ENCODE measurements at regions not wholly inside any gene's neighbourhood (a gene's known extent, or its start where the extent isn't known, plus 50 kb on each side); places are given as distances from the start of the nearest gene placed in this dataset.

DNA sequence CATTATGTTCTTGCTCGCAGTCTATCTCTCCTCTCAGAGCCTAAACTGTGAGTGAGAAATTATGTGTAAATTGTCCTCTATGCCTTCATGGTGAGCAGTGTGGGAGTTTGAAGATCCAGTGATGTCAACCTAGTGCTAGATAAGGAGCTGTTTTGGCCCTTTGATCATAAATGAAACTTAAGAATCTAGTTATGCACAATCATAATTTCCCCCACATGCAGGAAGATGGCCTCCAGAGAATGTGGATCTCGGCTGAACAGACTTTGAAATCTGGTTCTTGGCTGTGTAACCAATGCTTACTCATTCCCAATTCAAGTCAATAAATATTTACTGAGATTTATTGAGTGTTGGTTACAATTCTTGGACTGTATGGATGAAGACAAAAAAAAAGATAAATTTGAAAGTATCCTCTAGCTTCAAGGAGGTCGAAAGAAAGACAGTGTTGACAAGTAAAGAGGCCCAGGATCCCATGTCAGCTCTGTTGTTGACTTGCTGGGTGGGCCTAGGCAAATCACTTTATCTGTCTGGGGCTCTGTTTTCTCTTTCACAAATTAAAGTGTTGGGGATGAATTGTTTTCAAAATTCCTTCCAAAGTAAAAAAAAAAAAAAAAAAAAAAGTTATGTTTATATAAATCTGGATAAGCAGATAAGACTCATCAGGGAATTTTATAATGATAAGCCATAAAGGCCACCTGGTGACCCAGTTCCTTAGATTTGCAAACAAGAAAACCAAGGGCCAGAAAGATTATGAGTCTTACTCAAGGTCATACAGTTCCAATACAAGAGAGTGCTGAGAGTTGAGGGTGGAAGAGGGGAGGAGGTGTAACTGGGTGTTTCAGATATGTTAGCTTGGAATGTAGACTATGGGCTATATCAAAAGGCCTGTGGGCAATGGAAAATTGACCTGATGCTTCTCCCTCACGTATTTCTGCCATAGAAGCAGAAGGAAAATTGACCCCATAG lies 969.9 kb downstream of the KCNMA1 start:
- DNase-seq (ENCODE audit: low read depth in 4 of 4, low spot score in 3 of 4), result no peak

DNA sequence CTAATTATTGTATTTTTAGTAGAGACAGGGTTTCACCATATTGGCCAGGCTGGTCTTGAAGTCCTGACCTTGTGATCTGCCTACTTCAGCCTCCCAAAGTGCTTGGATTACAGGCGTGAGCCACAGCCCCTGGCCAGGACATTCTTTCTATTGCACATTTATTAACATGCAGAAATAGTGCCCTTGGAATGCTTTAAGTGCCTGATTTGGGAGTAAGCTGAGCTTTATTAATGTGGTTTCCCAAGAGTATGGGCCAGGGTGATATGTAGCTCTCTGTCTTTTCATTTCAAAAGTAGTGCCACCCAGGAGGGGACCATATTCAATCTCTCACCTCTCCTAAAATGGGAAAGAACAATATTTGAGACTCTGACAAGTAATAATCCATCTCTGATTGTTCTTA lies 970.7 kb downstream of the KCNMA1 start:
- DNase-seq (ENCODE audit: low read depth in 4 of 4, low spot score in 3 of 4), result no peak

DNA sequence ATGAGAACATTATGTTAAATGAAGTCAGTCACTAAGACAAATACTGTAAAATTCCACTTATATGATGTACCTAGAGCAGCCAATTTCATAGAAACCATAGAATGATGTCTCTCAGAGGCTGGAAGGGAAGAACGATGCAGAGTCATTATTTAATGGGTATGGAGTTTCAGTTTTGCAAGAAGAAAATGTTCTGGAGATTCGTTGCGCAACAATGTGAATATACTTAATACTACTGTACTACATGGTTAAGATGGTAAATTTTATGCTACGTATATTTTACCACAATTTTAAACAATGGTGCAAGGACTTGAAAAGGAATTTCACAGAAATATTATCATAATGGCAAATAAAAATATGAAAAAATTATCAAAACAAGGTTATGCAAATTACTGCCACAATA lies 972.6 kb downstream of the KCNMA1 start:
- DNase-seq (ENCODE audit: low read depth in 4 of 4, low spot score in 3 of 4), result no peak

DNA sequence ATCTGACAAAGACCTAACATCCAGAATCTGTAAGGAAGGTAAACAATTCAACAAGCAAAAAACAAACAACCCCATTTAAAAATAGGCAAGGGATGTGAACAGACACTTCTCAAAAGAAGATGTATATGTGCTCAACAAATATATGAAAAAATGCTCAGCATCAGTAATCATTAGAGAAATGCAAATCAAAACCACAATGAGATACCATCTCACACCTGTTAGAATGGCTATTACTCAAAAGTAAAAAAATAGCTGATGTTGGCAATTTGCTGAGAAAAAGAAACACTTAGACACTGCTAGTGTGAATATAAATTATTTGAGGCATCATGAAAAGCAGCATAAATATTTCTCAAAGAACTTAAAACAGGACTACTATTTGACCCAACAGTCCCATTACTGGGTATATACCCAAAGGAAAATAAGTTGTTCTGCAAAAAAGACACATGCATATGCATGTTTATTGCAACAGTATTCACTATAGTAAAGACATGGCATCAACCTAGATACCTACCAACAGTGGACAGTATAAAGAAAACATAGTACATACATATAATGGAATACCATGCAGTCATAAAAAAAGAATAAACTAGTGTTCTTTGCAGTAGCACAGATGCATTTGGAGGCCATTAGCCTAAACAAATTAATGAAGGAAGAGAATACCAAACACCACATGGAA lies 980.1 kb downstream of the KCNMA1 start:
- DNase-seq (ENCODE audit: low read depth in 4 of 4, low spot score in 3 of 4), result no peak

DNA sequence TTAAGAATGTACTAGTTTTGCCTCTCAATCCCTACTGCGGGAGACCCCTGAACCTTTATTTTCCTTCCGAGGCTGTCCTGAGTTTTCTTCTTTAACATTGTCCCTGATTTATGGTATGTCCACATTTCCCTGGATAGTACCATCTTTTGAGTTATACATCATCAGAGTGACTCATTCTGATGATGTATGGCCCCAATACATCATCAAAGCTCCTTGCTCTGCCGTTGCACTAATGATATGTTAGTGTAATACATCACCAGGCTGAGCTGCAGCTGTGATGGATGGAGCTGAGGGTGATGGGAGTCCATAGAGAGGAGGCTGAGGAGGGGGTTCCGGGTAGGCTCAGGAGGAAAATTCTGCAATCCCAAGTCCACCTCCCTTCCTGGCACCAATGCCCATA lies 986.5 kb downstream of the KCNMA1 start:
- DNase-seq (ENCODE audit: low read depth in 4 of 4, low spot score in 3 of 4), result no peak

DNA sequence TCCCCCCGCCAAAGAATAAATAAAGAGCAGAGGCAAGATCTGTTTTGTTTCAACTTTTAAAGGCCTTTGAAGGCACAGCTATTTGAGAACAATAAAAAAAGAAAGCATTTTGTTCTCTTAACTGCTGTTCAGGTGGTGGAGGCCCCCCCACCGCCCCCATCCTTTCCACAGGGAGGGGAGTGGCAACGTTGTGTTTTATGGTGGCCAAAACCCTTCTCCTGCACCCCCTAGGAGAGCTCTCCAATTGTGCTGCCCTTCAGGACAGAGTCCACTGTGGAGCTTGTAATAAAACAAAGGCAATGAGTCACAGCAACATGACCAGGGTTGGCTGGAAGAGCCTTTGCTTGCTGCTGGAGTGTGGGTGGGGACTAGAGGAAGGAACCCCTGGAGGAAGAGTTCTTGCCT lies 987.9 kb downstream of the KCNMA1 start:
- no peak for DNase-seq (ENCODE audit: low read depth in 4 of 4, low spot score in 3 of 4)

DNA sequence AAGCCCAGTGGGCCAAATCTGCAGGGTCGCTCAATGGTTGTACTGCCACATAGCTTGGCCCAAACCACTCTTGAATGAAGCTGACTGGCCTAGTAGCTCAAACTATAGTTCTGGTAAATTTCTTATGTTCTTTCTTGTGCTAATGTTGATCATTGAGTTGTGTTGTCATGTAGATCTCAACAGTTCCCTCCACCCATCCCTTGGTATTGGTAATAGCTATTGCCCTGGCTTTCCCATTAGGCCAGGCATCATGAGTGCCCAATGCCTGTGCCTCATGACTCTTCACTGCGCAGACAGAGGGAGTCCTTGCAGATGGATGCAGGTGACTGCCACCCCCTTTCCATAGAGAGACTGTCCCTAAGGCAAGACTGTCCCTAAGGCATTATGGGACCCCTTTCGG lies 988.4 kb downstream of the KCNMA1 start:
- no peak for DNase-seq (ENCODE audit: low read depth in 4 of 4, low spot score in 3 of 4)

DNA sequence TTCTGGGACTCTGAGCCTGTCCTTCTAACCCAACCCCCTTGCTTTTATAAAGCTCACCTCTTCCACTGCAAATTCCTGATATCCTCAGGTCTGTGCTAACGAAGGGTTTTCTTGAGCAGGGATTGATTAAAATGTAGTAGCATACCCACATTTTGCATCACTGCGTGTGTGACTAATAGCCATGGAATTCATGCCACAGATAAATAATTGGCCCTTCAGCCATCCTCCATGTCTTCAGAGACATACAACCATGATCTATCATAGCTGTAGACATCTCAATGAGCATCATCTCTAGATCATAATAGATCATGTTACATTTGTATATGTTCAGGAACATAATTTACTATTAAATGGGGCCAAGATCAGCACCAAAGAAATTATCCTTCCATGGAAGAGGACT lies 990.3 kb downstream of the KCNMA1 start:
- DNase-seq (ENCODE audit: low read depth in 4 of 4, low spot score in 3 of 4), result no peak

DNA sequence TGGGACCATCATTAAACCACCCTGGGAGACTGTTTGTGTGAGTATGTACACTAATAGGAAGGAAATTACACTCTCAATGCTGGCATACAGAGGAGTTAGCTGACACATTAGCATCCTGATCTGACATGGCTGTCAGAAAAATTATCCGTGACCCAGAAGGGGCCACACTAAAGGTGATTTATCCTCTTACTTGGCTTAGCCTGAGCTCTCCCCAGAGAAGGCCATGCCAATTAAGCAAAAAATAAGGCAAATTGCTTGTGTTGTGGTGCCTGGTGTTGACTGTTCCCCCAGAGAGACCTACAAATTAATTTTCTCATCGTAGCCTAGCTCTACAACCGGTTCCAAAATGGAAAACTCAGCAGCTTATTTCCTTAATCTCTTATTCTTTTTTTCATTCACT lies 992.3 kb downstream of the KCNMA1 start:
- DNase-seq (ENCODE audit: low read depth in 4 of 4, low spot score in 3 of 4), result no peak

DNA sequence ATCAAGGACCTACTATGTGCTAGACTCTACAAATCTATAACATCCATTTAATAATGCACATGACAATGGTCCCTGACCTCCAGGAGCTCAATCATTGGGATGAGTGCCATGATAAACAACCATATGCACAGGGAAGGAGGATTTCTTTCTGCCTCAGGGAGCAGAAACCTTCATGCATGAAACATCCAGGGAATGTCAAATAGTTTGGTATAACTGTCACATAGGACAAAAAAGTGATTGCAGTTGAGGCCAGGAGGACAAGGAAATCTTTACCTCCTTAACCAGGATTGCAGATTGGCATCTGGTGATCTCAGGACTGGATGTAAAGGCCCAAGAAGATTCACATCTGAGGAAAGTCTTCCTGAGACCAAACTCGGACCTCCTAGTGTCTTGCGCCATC lies 993.1 kb downstream of the KCNMA1 start:
- DNase-seq (ENCODE audit: low read depth in 4 of 4, low spot score in 3 of 4), result no peak

DNA sequence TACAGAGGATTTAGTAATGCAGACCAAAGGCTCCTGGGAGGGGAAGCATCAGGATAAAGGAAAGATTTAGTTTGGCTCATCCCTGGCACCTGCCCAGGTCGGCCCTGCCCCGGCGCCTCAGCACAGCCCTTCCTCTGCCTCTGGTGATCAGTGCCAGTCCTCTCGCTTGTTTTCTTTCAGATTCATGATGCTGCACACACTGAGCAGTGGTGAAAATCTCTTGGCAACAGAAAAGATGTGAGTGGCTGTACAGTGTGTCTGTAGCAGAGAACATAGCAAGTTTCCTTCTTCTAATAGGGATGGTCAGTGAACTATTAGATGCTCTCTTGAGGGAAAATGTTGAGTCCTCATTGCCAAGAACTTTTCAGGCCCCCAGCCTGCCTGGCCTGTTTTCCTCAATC lies 994.1 kb downstream of the KCNMA1 start:
- no peak for DNase-seq (ENCODE audit: low read depth in 4 of 4, low spot score in 3 of 4)

DNA sequence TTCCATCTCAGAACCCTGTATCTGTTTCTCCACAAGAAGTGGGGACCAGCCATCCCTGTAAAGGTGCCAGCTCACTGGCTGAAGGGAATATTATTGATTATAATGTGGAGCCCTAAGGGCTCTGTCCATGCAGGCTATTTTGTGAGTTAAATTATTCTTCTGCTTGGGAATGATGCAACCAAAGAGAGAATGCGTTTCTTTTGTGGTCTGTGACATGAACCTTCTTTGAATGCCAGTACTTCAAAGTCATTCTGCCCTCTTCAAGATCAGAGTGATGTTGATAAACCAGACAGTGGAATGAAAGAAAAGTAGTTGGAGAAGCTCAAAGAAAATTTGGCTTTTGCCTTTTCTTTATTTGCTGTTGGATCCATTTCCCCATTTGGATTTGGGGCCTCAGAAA lies 995.2 kb downstream of the KCNMA1 start:
- DNase-seq (ENCODE audit: low read depth in 4 of 4, low spot score in 3 of 4), result no peak

DNA sequence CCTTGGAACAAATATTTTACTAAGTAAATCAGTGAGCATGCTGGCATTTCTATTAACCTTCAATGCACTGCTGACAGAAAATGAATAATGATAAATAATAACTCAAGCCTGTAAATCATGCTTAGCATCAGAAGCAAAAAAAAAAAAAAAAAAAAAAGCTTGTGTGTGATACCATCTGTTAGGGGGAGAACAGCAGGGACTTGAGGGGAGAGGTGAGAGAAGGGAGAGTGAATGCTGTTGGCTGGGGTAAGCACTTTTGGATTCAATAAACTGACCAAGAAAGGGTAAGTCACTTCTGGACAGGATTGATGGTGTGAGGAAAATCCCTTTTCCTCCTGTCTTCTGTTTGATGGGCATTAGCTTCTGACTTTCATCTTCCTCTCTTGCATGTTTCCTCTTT lies 996.4 kb downstream of the KCNMA1 start:
- DNase-seq (ENCODE audit: low read depth in 4 of 4, low spot score in 3 of 4), result no peak

DNA sequence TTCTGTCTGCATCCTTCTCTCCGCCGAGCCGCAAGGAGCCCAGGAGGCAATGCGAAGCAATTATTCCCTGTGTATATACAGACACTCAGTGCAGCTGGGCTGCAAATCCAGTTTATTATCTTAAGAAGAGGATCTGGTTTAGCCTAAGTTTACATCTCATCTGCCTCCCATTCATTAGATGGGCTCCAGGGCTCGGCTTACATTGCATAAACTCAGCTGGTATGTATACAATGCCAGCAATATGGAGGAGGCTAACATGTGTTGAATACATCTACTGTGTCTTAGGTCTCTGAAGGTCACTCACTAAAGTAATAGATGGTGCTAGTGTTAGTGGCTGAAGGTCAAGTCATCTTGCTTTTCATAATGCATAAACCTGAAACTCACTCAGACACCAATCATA lies 996.8 kb downstream of the KCNMA1 start:
- no peak for DNase-seq (ENCODE audit: low read depth in 4 of 4, low spot score in 3 of 4)

DNA sequence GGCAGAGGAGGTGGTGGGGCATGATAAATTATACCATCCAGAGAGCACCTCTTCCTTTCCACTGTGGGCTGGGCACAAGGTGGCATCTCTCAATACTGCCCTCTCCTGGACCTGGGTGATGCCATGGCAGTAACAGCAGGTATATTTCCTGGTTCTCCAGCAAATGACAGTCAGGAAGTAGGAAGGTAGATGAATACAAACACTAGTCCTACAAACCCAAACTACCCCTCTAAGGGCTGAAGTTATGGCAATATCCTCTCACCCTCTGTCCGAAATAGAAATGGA lies 1004.9 kb downstream of the KCNMA1 start:
- DNase-seq (ENCODE audit: low read depth in 4 of 4, low spot score in 3 of 4), result no peak

DNA sequence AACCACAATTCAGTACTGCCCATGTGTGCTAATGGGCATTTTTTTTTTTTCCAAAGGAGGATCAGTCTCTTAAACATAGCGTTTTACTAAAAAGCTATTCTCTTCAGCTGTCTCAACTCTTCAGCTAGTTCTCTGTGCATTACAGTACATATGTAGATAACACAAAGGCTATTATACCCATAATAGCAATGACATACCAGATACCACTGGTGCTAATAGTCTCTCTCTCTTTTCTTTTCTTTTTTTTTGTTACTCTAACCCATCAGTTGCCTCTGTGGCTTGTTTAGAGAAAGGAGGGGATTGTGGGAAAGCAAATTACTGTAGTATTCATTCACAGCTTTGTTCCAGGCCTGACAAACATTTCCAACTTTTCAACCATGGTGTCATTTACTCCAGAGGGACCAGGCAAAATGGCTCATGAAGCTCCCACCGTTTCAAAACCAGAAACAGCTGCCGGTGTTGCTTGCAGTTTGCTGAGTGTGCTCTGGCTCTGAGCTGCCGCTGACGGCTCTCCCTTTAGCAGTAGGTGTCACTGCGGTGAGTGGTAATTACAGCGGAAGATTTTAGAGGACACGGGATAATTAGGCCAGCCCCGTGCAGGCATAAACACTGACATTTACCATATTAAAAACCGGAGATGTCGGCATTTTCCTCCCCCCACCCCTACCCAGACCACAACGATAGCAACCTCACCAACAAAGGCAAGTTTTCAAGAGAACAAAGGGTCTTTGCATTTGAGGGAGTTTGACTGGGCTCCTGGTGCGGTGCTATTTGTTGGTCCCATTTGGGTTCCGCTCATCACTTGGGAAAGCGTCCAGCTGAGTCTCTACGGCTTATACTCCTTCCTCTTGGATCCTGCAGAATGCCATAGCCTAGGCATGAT lies 1005.5 kb downstream of the KCNMA1 start:
- no peak for DNase-seq (ENCODE audit: low read depth in 4 of 4, low spot score in 3 of 4)

DNA sequence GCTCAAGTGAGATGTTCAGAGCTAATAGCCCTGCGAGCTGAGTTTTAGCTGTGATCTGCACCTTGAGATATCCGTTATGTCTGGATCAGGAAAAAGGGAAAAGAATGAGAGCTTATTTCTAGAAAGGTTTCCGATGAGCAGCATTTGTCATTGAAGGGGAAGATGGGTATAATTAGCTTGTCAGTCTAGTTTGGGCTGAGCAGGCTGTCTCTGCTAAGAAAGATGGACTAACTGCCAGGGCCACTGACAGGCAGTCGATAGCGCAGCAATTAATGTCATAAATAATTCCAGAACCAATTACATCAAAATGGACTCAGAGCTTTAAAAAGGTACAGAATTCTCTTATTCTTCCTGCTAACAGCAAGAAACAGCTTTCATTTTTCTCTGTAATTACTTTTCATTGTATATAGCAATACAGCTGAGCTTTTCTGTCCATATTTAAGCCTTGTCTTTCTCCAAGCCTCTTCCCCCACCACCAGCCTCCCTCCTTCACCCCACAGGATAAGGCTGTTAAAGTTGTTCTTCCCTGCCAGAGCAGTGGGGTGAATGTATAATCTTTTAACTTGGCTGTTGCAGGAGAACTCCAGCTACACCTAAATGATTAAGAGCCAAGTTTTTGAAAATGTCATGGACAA lies 1006.5 kb downstream of the KCNMA1 start:
- no peak for DNase-seq (ENCODE audit: low read depth in 4 of 4, low spot score in 3 of 4)

DNA sequence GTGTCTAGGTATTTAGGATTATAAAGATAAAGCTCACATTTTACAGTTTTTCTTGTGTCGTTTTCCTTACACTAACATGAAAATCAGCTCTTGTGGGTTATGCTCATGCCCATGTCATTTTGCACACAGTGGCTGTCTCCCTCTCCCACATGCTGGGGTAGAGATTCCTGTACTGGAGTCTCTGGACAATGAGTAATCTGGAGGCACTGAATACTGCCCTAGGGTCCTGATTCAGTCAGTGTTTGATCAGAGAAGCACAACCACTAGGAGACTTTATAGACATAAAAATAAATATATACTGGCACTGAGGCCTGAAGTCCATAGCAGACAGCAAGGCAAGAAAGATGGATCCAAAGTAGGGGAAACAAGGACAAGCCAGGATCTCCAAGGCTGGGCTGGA lies 1008.8 kb downstream of the KCNMA1 start:
- no peak for DNase-seq (ENCODE audit: low read depth in 4 of 4, low spot score in 3 of 4)

DNA sequence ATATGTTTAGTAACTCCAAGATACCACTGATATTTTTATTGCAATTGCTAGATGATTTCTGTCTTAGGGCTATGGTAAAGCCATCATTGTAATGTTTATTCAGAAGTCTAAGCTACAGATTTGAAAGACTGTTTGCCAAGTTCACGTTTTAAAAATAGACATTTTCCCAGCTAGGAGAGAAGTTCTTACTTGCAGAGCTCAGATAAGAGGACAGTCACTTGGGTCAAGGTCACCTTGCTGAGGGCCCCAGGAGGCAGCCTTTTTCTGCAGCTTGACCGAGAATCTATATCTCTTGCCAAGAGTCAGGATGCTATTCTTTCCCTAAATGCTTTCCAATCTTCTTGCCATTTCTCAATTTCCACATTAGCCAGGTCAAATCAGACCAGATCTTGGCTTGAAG lies 1011.2 kb downstream of the KCNMA1 start:
- DNase-seq (ENCODE audit: low read depth in 4 of 4, low spot score in 3 of 4), result no peak

DNA sequence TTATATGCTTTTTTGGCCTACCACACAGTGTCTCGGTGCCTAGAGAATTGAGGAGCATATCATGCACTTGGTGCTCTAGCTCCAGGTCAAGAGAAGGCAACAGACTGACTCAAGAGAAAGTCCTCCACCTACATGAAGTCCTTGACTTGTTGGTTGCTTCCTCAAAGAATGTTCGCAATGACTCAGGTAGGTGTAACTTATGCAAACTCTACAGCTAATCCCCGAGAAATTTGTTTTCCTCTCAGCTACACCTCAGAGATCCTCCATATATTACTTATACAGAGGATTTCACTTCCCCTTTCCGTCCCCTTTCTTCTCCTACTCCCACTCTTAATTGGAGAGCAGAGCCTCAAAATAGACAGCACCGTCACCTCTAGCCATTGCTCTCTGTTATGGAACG lies 1013.1 kb downstream of the KCNMA1 start:
- DNase-seq (ENCODE audit: low read depth in 4 of 4, low spot score in 3 of 4), result no peak

All from left renal pelvis (tissue), 4 donors.